DND-41 (cell line): ENCODE measurements at regions not wholly inside any gene's neighbourhood (a gene's known extent, or its start where the extent isn't known, plus 50 kb on each side); places are given as distances from the start of the nearest gene placed in this dataset.

ENCODE experiments used
- ATAC-seq: fragments of 200-7000 bp; cut with Tn5 transposase; 3 replicates; pipeline ENCODE4 v1.9.1; 2021; ENCODE audit warnings: low read depth; ENCODE audit not compliant: insufficient read depth
- DNase-seq: peaks from one replicate; pipeline ENCODE4 v3.0.0-alpha.2; 2020
- H2AFZ ChIP-seq: 2 replicates; pipeline ENCODE4 v1.6.0; 2012; ENCODE audit warnings: low read depth, low read length
- H3K27ac ChIP-seq: 2 replicates; pipeline ENCODE4 v1.5.1; 2012; ENCODE audit warnings: low read length, inconsistent platforms
- H3K27me3 ChIP-seq: fragments of 200-600 bp; sonication (generic); 2 replicates; pipeline ENCODE4 v1.6.0; 2012; ENCODE audit warnings: low read length, mild to moderate bottlenecking, inconsistent platforms; ENCODE audit not compliant: insufficient read depth, poor library complexity
- H3K36me3 ChIP-seq: 2 replicates; pipeline ENCODE4 v1.5.1; 2012; ENCODE audit warnings: low read length, inconsistent platforms; ENCODE audit not compliant: insufficient read depth
- H3K4me1 ChIP-seq: 2 replicates; pipeline ENCODE4 v1.5.1; 2012; ENCODE audit warnings: mild to moderate bottlenecking, low read length; ENCODE audit not compliant: insufficient read depth
- H3K4me2 ChIP-seq: 2 replicates; pipeline ENCODE4 v1.6.0; 2012; ENCODE audit warnings: mild to moderate bottlenecking, moderate library complexity, low read length, inconsistent platforms; ENCODE audit not compliant: insufficient read depth
- H3K4me3 ChIP-seq, 2 experiments: fragments of 200-600 bp in 1 of 2; shearing (Covaris generic) in 1 of 2; 2 replicates each; pipeline ENCODE4 v1.5.1; 2012 to 2016; ENCODE audit warnings: inconsistent platforms in 2 of 2, low read length in 2 of 2, mild to moderate bottlenecking in 2 of 2, low read depth in 1 of 2, moderate library complexity in 1 of 2
- H3K79me2 ChIP-seq: 2 replicates; pipeline ENCODE4 v1.6.0; 2012; ENCODE audit warnings: low read length, inconsistent platforms; ENCODE audit not compliant: insufficient read depth
- H3K9ac ChIP-seq: 2 replicates; pipeline ENCODE4 v1.6.0; 2012; ENCODE audit warnings: low read depth, mild to moderate bottlenecking, inconsistent platforms, low read length, moderate library complexity
- H3K9me3 ChIP-seq: 2 replicates; pipeline ENCODE4 v1.5.1; 2012; ENCODE audit warnings: low read length, moderate library complexity, mild to moderate bottlenecking, inconsistent platforms; ENCODE audit not compliant: insufficient read depth, severe bottlenecking
- H4K20me1 ChIP-seq: 2 replicates; pipeline ENCODE4 v1.6.0; 2012; ENCODE audit warnings: low read length; ENCODE audit not compliant: insufficient read depth
- EZH2 ChIP-seq: IDR thresholded peaks from 3 replicates; pipeline ENCODE4 v1.6.1; 2012; ENCODE audit warnings: borderline replicate concordance, low read depth, mild to moderate bottlenecking, moderate library complexity, low read length, inconsistent platforms; ENCODE audit not compliant: severe bottlenecking
- TF ChIP-seq, protein P1 (sequence below): IDR thresholded peaks from 2 replicates; pipeline ENCODE4 v1.5.1; 2012; ENCODE audit warnings: borderline replicate concordance, low read length, moderate library complexity, mild to moderate bottlenecking; ENCODE audit not compliant: poor library complexity, severe bottlenecking; ENCODE audit errors: extremely low read depth

DNA sequence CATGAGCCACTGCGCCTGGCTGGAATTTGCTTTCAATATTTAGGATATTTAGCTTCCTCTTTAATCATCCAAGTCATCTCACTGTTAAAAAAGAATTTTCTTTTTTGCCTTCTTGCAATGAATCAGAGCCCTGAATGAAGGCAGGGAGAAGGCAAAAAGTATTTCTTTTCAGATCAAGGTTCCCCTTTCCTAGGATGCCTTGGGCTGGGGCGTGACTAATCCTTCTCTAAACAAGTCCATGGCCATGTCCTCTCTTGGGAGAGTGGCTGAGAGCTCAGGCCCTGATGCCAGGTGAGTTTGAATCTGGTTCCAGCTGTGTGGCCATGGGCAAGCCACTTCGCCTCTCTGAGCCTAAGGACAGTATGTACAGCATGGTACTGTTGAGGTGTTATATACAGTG, 84.8 kb upstream of the NEURL1B start:
- no peak for DNase-seq
- Histone ChIP-seq H3K79me2 (no peaks in the 10 kb centered on the region), H3K27ac (no peak overlapping the region), H3K36me3 (no peaks in the 10 kb centered on the region), H2AFZ (no peak overlapping the region), H3K4me2 (no peak overlapping the region), H3K9me3 (no peaks in the 10 kb centered on the region), H3K4me1 (no peaks in the 10 kb centered on the region), H4K20me1 (0 out of 2 replicates have a peak, but pooled peaks cover 2% of the 10 kb centered on the region), H3K9ac (no peak overlapping the region), H3K27me3 (peaks cover 4% of the 10 kb centered on the region), H3K4me3 (no peak overlapping the region)
- no peak for TF ChIP-seq EZH2
- TF ChIP-seq, protein P1, sequence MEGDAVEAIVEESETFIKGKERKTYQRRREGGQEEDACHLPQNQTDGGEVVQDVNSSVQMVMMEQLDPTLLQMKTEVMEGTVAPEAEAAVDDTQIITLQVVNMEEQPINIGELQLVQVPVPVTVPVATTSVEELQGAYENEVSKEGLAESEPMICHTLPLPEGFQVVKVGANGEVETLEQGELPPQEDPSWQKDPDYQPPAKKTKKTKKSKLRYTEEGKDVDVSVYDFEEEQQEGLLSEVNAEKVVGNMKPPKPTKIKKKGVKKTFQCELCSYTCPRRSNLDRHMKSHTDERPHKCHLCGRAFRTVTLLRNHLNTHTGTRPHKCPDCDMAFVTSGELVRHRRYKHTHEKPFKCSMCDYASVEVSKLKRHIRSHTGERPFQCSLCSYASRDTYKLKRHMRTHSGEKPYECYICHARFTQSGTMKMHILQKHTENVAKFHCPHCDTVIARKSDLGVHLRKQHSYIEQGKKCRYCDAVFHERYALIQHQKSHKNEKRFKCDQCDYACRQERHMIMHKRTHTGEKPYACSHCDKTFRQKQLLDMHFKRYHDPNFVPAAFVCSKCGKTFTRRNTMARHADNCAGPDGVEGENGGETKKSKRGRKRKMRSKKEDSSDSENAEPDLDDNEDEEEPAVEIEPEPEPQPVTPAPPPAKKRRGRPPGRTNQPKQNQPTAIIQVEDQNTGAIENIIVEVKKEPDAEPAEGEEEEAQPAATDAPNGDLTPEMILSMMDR, result no peak
- no peak for ATAC-seq

GRCh38 chr5:172554562-172554961, 86.5 kb upstream of the NEURL1B start:
- no peak overlapping the region for H3K4me3 ChIP-seq
- DNase-seq (no peak), ATAC-seq (no peak)
- H2AFZ ChIP-seq, result no peak overlapping the region
- no peaks in the 10 kb centered on the region for H3K9me3 ChIP-seq
- TF ChIP-seq EZH2, result no peak
- TF ChIP-seq, protein P1, result no peak
- H3K4me1 ChIP-seq, result no peaks in the 10 kb centered on the region
- H3K36me3 ChIP-seq, result no peaks in the 10 kb centered on the region
- no peak overlapping the region for H3K4me2 ChIP-seq
- H3K79me2 ChIP-seq, result no peaks in the 10 kb centered on the region
- peaks cover 4% of the 10 kb centered on the region for H3K27me3 ChIP-seq
- H4K20me1 ChIP-seq, result 0 out of 2 replicates have a peak, but pooled peaks cover 2% of the 10 kb centered on the region
- H3K9ac ChIP-seq, result no peak overlapping the region
- H3K27ac ChIP-seq, result no peak overlapping the region

DNA sequence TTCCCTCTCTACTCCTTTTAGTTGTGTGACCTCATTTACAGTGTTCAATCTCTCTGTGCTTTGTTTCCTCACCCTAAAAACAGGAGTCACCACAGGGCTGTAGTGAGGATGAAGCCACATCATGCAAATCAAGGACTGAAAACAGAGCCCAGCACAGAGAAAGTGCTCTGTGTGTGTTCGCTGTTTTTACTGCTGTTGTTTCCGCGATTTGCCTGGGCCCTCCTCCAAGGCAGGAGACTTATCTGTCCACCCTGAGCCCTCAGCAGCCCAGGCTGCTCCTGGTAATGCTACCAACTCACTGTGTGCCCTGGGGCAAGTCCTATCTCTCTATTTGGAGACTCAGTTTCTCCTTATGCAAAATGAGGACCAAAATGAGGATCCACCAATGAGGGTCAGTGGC, 87.2 kb upstream of the NEURL1B start:
- ATAC-seq, result no peak
- H3K9ac ChIP-seq, result no peak overlapping the region
- 0 out of 2 replicates have a peak, but pooled peaks cover 2% of the 10 kb centered on the region for H4K20me1 ChIP-seq
- no peak overlapping the region for H3K4me2 ChIP-seq
- H3K4me3 ChIP-seq, result no peak overlapping the region
- peaks cover 4% of the 10 kb centered on the region for H3K27me3 ChIP-seq
- H3K27ac ChIP-seq, result no peak overlapping the region
- no peaks in the 10 kb centered on the region for H3K4me1 ChIP-seq
- no peaks in the 10 kb centered on the region for H3K9me3 ChIP-seq
- no peaks in the 10 kb centered on the region for H3K79me2 ChIP-seq
- no peak overlapping the region for H2AFZ ChIP-seq
- no peaks in the 10 kb centered on the region for H3K36me3 ChIP-seq
- DNase-seq, result no peak
- no peak for TF ChIP-seq EZH2
- TF ChIP-seq, protein P1, result no peak

- Histone ChIP-seq H3K36me3 (no peaks in the 10 kb centered on the region), H3K4me2 (no peak overlapping the region), H3K27me3 (peaks cover 4% of the 10 kb centered on the region), H3K27ac (no peak overlapping the region), H3K4me3 (no peak overlapping the region), H2AFZ (no peak overlapping the region), H3K79me2 (no peaks in the 10 kb centered on the region), H3K4me1 (no peaks in the 10 kb centered on the region), H3K9ac (no peak overlapping the region), H3K9me3 (no peaks in the 10 kb centered on the region), H4K20me1 (0 out of 2 replicates have a peak, but pooled peaks cover 2% of the 10 kb centered on the region)
- DNase-seq (no peak), ATAC-seq (no peak)
- no peak for TF ChIP-seq EZH2
- TF ChIP-seq, protein P1, result no peak
Observed at GRCh38 chr5:172553167-172553566, 87.9 kb upstream of the NEURL1B start.
